WERI-Rb-1 (cell line): ENCODE measurements at regions not wholly inside any gene's neighbourhood (a gene's known extent, or its start where the extent isn't known, plus 50 kb on each side); places are given as distances from the start of the nearest gene placed in this dataset.
"Not testable (repeated sequence)": the region's sequence is repeated elsewhere in the genome, so short reads cannot be mapped to it uniquely, and the experiment has no call there.

Experiments
- DNase-seq: peaks from one replicate; pipeline ENCODE4 v3.0.0-alpha.2; 2020
- H3K27ac ChIP-seq: fragments of 250-450 bp; sonication (Bioruptor Pico); 2 replicates; pipeline ENCODE4 v1.5.1; 2020; ENCODE audit warnings: mild to moderate bottlenecking, moderate library complexity
- H3K27me3 ChIP-seq: fragments of 250-450 bp; sonication (Bioruptor Pico); 2 replicates; pipeline ENCODE4 v1.5.1; 2021; ENCODE audit warnings: mild to moderate bottlenecking, low read depth, moderate library complexity; ENCODE audit not compliant: insufficient read depth, severe bottlenecking
- H3K36me3 ChIP-seq: fragments of 250-450 bp; sonication (Bioruptor Pico); 2 replicates; pipeline ENCODE4 v1.5.1; 2020; ENCODE audit warnings: mild to moderate bottlenecking, moderate library complexity
- H3K4me3 ChIP-seq: 2 replicates; pipeline ENCODE4 v1.5.1; 2011; ENCODE audit warnings: low read depth, mild to moderate bottlenecking, control low read depth, low read length
- H3K9me3 ChIP-seq: fragments of 250-450 bp; sonication (Bioruptor Pico); 2 replicates; pipeline ENCODE4 v1.5.1; 2021; ENCODE audit warnings: mild to moderate bottlenecking, moderate library complexity; ENCODE audit not compliant: severe bottlenecking
- TF ChIP-seq, protein P1 (sequence below): IDR thresholded peaks from 2 replicates; pipeline ENCODE4 v1.5.1; 2011; ENCODE audit warnings: low read depth, mild to moderate bottlenecking, control low read depth, inconsistent platforms, low read length

DNA sequence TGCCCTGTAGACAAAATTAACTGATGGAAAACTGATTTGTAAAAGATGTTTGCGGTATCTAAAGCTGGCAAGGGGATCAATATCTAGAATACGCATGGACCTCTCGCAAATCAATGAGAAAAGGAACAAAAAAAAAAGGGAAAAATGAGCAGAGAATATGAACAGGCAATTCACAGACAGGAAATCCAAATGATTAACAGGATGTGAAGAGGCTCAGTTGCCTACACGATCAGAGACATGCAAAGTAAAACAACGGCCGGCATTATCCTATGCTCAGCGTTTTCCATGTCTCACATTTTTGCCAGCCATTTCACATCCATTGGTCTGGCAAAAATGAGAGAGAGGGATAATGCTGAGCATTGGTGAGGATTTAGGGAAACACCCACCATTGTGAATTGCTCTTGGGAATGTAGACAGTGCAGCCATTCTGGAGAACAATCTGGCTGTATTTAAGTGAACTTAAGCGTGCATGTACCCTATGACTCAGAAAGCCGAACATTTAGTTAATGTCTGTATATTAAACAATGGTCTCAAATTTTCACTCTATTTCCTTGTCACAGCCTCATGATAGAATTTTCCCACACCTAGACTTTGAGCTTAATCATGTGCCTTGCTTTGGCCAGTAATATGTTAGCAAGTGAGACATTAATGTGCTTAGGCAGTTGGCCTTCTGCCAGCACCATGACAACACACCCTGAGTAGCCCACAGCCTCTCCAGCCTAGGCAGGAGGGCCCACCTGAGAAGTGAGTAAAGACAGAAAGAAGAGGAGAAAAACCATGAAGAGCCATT is 61.0 kb upstream of the NBPF3 start:
- H3K27ac ChIP-seq: no peak overlapping the region
- DNase-seq: no peak
- TF ChIP-seq, protein P1, sequence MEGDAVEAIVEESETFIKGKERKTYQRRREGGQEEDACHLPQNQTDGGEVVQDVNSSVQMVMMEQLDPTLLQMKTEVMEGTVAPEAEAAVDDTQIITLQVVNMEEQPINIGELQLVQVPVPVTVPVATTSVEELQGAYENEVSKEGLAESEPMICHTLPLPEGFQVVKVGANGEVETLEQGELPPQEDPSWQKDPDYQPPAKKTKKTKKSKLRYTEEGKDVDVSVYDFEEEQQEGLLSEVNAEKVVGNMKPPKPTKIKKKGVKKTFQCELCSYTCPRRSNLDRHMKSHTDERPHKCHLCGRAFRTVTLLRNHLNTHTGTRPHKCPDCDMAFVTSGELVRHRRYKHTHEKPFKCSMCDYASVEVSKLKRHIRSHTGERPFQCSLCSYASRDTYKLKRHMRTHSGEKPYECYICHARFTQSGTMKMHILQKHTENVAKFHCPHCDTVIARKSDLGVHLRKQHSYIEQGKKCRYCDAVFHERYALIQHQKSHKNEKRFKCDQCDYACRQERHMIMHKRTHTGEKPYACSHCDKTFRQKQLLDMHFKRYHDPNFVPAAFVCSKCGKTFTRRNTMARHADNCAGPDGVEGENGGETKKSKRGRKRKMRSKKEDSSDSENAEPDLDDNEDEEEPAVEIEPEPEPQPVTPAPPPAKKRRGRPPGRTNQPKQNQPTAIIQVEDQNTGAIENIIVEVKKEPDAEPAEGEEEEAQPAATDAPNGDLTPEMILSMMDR: no peak

GRCh38 chr1:21372383-21372782 is 67.6 kb upstream of the NBPF3 start:
- no peaks in the 10 kb centered on the region for H3K36me3 ChIP-seq
- no peak for DNase-seq

More for the DNA sequence above, 61.0 kb upstream of the NBPF3 start:
- Histone ChIP-seq H3K9me3 (no peaks in the 10 kb centered on the region), H3K36me3 (no peaks in the 10 kb centered on the region), H3K4me3 (no peak overlapping the region), H3K27me3 (no peaks in the 10 kb centered on the region)

GRCh38 chr1:21369905-21370304 is 70.0 kb upstream of the NBPF3 start:
- no peaks in the 10 kb centered on the region for H3K27me3 ChIP-seq
- no peak for DNase-seq
- no peak overlapping the region for H3K27ac ChIP-seq
- no peaks in the 10 kb centered on the region for H3K36me3 ChIP-seq
- TF ChIP-seq, protein P1: no peak
- no peaks in the 10 kb centered on the region for H3K9me3 ChIP-seq
- H3K4me3 ChIP-seq: no peak overlapping the region

More at GRCh38 chr1:21372383-21372782, 67.6 kb upstream of the NBPF3 start:
- TF ChIP-seq, protein P1: no peak
- Histone ChIP-seq H3K27me3 (no peaks in the 10 kb centered on the region), H3K9me3 (no peaks in the 10 kb centered on the region), H3K27ac (no peak overlapping the region), H3K4me3 (no peak overlapping the region)

DNA sequence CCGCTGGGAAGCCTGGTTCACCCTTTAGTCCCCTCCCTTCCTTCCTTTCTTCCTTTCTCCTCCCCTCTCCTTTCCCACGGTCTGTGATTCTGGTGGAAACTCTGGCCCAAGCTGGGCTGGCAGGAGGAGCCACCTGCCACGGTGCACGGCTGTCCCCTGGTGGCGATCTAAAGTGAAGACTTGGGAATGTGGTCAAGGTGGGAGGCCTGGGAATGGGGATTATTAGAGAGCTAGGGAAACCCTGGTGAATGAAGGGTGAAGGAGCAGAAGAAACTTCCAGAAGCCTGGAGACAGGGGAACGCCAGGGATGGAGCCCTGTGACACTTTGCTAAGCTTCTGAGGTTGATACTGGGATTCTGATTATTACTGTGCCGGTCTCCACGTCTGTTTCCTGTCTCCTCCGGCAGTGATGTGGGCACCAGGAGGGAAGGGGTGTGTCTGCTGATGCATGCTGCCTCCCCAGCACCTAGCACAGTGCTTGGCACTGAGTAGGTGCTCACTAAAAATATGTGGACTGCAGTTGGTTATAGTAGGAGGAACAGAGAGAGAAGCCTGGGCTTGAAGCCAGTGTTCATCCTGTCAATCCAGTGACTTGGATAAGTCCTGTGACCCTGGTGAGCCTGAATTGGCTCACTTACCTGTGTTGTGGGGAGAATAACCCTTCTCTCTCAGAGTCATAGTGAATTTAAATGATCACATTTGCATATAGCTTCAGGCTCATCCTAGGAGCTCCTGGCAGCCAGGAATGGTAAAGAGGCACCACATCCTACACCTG is 71.2 kb upstream of the NBPF3 start:
- no peaks in the 10 kb centered on the region for H3K36me3 ChIP-seq
- TF ChIP-seq, protein P1: peak; percentile 96
- peak; percentile 87 for DNase-seq
- no peak overlapping the region for H3K4me3 ChIP-seq
- no peaks in the 10 kb centered on the region for H3K27me3 ChIP-seq
- H3K27ac ChIP-seq: no peak overlapping the region
- no peaks in the 10 kb centered on the region for H3K9me3 ChIP-seq

GRCh38 chr1:21367973-21368514 is 71.9 kb upstream of the NBPF3 start:
- H3K4me3 ChIP-seq, H3K27ac ChIP-seq, H3K9me3 ChIP-seq, H3K27me3 ChIP-seq, H3K36me3 ChIP-seq, DNase-seq: not testable (repeated sequence)

- TF ChIP-seq, protein P1: no peak
These were observed 73.6 kb upstream of the NBPF3 start for GRCh38 chr1:21366288-21366687.

More at GRCh38 chr1:21366288-21366687, 73.6 kb upstream of the NBPF3 start:
- Histone ChIP-seq H3K27me3 (no peaks in the 10 kb centered on the region), H3K27ac (no peak overlapping the region), H3K36me3 (no peaks in the 10 kb centered on the region), H3K9me3 (no peaks in the 10 kb centered on the region), H3K4me3 (no peak overlapping the region)
- DNase-seq: no peak
